ENCODE measurements at regions not wholly inside any gene's neighbourhood (a gene's known extent, or its start where the extent isn't known, plus 50 kb on each side); places are given as distances from the start of the nearest gene placed in this dataset.

- H3K27me3 ChIP-seq (ENCODE audit: insufficient read depth, low read length) = no peaks in the 10 kb centered on the region
- H4K20me1 ChIP-seq (ENCODE audit: insufficient read depth, low read length) = no peaks in the 10 kb centered on the region
- peak overlapping the region; percentile 25 for H3K4me3 ChIP-seq (ENCODE audit: insufficient read depth, low read length)
- H3K4me2 ChIP-seq (ENCODE audit: insufficient read depth, low read length) = peak overlapping the region; percentile 62
- peak overlapping the region; percentile 82 for H3K27ac ChIP-seq (ENCODE audit: low read depth, low read length)
- peaks cover 18% of the 10 kb centered on the region for H3K4me1 ChIP-seq (ENCODE audit: insufficient read depth, low read length)
- peak overlapping the region; percentile 77 for H2AFZ ChIP-seq (ENCODE audit: low read length)
- no peaks in the 10 kb centered on the region for H3K36me3 ChIP-seq (ENCODE audit: insufficient read depth, low read length)
- DNase-seq (ENCODE audit: insufficient read length, low spot score, missing footprints) = peak; percentile 96
- H3K79me2 ChIP-seq (ENCODE audit: insufficient read depth, low read length) = no peaks in the 10 kb centered on the region
- TF ChIP-seq CTCF (IDR thresholded peaks at IDR 0.05; ENCODE audit: extremely low read depth, low read depth, low read length) = peak; percentile 70
- no peaks in the 10 kb centered on the region for H3K9me3 ChIP-seq (ENCODE audit: low read depth, low read length)
These were observed 235.3 kb downstream of the SYK start for GRCh38 chr9:91036826-91037510.

GRCh38 chr9:91037511-91038482, 236.2 kb downstream of the SYK start:
- Histone ChIP-seq H3K4me3 (ENCODE audit: insufficient read depth, low read length) (peak overlapping the region; percentile 25), H3K27me3 (ENCODE audit: insufficient read depth, low read length) (no peaks in the 10 kb centered on the region), H3K27ac (ENCODE audit: low read depth, low read length) (peak overlapping the region; percentile 82), H3K79me2 (ENCODE audit: insufficient read depth, low read length) (no peaks in the 10 kb centered on the region), H3K4me2 (ENCODE audit: insufficient read depth, low read length) (peak overlapping the region; percentile 62), H4K20me1 (ENCODE audit: insufficient read depth, low read length) (no peaks in the 10 kb centered on the region), H3K36me3 (ENCODE audit: insufficient read depth, low read length) (no peaks in the 10 kb centered on the region), H3K9me3 (ENCODE audit: low read depth, low read length) (no peaks in the 10 kb centered on the region), H3K4me1 (ENCODE audit: insufficient read depth, low read length) (peaks cover 18% of the 10 kb centered on the region), H2AFZ (ENCODE audit: low read length) (peak overlapping the region; percentile 77)
- no peak for TF ChIP-seq CTCF (IDR thresholded peaks at IDR 0.05; ENCODE audit: extremely low read depth, low read depth, low read length)
- DNase-seq (ENCODE audit: insufficient read length, low spot score, missing footprints) = peak; percentile 79

GRCh38 chr9:91038483-91039124, 237.0 kb downstream of the SYK start:
- peak overlapping the region; percentile 6 for H3K4me2 ChIP-seq (ENCODE audit: insufficient read depth, low read length)
- peak; percentile 52 for DNase-seq (ENCODE audit: insufficient read length, low spot score, missing footprints)

More at GRCh38 chr9:91038483-91039124, 237.0 kb downstream of the SYK start:
- H2AFZ ChIP-seq (ENCODE audit: low read length) = peak overlapping the region; percentile 77
- H3K79me2 ChIP-seq (ENCODE audit: insufficient read depth, low read length) = no peaks in the 10 kb centered on the region
- H3K27ac ChIP-seq (ENCODE audit: low read depth, low read length) = peak overlapping the region; percentile 82
- no peaks in the 10 kb centered on the region for H3K9me3 ChIP-seq (ENCODE audit: low read depth, low read length)
- peaks cover 18% of the 10 kb centered on the region for H3K4me1 ChIP-seq (ENCODE audit: insufficient read depth, low read length)
- H4K20me1 ChIP-seq (ENCODE audit: insufficient read depth, low read length) = no peaks in the 10 kb centered on the region
- no peak for TF ChIP-seq CTCF (IDR thresholded peaks at IDR 0.05; ENCODE audit: extremely low read depth, low read depth, low read length)
- H3K27me3 ChIP-seq (ENCODE audit: insufficient read depth, low read length) = no peaks in the 10 kb centered on the region
- H3K4me3 ChIP-seq (ENCODE audit: insufficient read depth, low read length) = no peak overlapping the region
- no peaks in the 10 kb centered on the region for H3K36me3 ChIP-seq (ENCODE audit: insufficient read depth, low read length)

All from osteoblast (primary cell).